ENCODE measurements at regions not wholly inside any gene's neighbourhood (a gene's known extent, or its start where the extent isn't known, plus 50 kb on each side); places are given as distances from the start of the nearest gene placed in this dataset.
"Not testable (repeated sequence)": the region's sequence is repeated elsewhere in the genome, so short reads cannot be mapped to it uniquely, and the experiment has no call there.

GRCh38 chr6:48530978-48531377 lies 420.0 kb upstream of the PTCHD4 start:
- not testable (repeated sequence) for TF ChIP-seq CTCF, POLR2A (IDR thresholded peaks at IDR 0.05)
